CD4-positive, alpha-beta T cell (primary cell): ENCODE measurements at regions not wholly inside any gene's neighbourhood (a gene's known extent, or its start where the extent isn't known, plus 50 kb on each side); places are given as distances from the start of the nearest gene placed in this dataset.

Source experiments
- ATAC-seq: fragments of 200-7000 bp; cut with Tn5 transposase; one replicate; pipeline ENCODE4 v1.10.0; 2022; ENCODE audit warnings: mild to moderate bottlenecking; ENCODE audit not compliant: poor library complexity
- CTCF ChIA-PET: fragments of 350-600 bp; sonication (Branson Sonifier 250); formaldehyde crosslinking; loops from one replicate; lab custom pipeline; 2021; ENCODE audit warnings: antibody characterized with exemption, inconsistent platforms; lab: Charles Lee
- POLR2A ChIA-PET: fragments of 350-600 bp; sonication (Branson Sonifier 250); formaldehyde crosslinking; loops from one replicate; lab custom pipeline; 2021; ENCODE audit warnings: antibody characterized with exemption, inconsistent platforms; lab: Charles Lee
- DNase-seq, 14 experiments: peaks; one replicate each; pipeline ENCODE4 v3.0.0-alpha.2; 2013 to 2020; ENCODE audit warnings: mixed read lengths in 2 of 14
- H3K27ac ChIP-seq, 2 donors: one replicate each; pipeline versions ENCODE4 v1.5.1 to v1.7.0; 2013; ENCODE audit warnings: low read length in 2 of 2, low read depth in 1 of 2, mild to moderate bottlenecking in 1 of 2
- H3K27me3 ChIP-seq, 2 experiments: 1 replicate in 1 of 2; 2 replicates in 1 of 2; pipeline versions ENCODE4 v1.6.1 to v1.7.0; 2013; ENCODE audit warnings: low read length in 2 of 2, control low read depth in 1 of 2, mild to moderate bottlenecking in 1 of 2, moderate library complexity in 1 of 2; ENCODE audit not compliant: insufficient read depth in 2 of 2, control insufficient read depth in 1 of 2
- H3K36me3 ChIP-seq: one replicate; pipeline ENCODE4 v1.6.1; 2013; ENCODE audit warnings: low read length, control low read depth; ENCODE audit not compliant: insufficient read depth
- H3K4me1 ChIP-seq: one replicate; pipeline ENCODE4 v1.6.1; 2013; ENCODE audit warnings: low read length, control low read depth; ENCODE audit not compliant: insufficient read depth
- H3K4me3 ChIP-seq: one replicate; pipeline ENCODE4 v1.5.1; 2013; ENCODE audit warnings: mild to moderate bottlenecking, low read length, moderate library complexity
- H3K9me3 ChIP-seq, 2 experiments: 1 replicate in 1 of 2; 2 replicates in 1 of 2; pipeline versions ENCODE4 v1.6.1 to v1.7.0; 2013; ENCODE audit warnings: low read length in 2 of 2, mild to moderate bottlenecking in 2 of 2, control low read depth in 1 of 2, moderate library complexity in 1 of 2; ENCODE audit not compliant: control insufficient read depth in 1 of 2, insufficient read depth in 1 of 2
- H3K27ac Mint-ChIP-seq: one replicate; pipeline ENCODE4 v1.8.0; 2020; ENCODE audit warnings: mixed read lengths
- H3K27me3 Mint-ChIP-seq: one replicate; pipeline ENCODE4 v1.8.0; 2021; ENCODE audit warnings: mixed read lengths
- H3K36me3 Mint-ChIP-seq: one replicate; pipeline ENCODE4 v1.8.0; 2021; ENCODE audit warnings: low read depth, mixed read lengths
- H3K4me1 Mint-ChIP-seq: one replicate; pipeline ENCODE4 v1.8.0; 2021; ENCODE audit warnings: low read depth, mixed read lengths
- H3K4me3 Mint-ChIP-seq: one replicate; pipeline ENCODE4 v1.8.0; 2020; ENCODE audit warnings: mild to moderate bottlenecking, mixed read lengths
- H3K9me3 Mint-ChIP-seq: one replicate; pipeline ENCODE4 v1.8.0; 2020; ENCODE audit warnings: mixed read lengths
- CTCF ChIP-seq: fragments of 200-600 bp; IDR thresholded peaks from one replicate; pipeline ENCODE4 v1.8.0; 2022; ENCODE audit warnings: antibody characterized with exemption, mild to moderate bottlenecking
- intact Hi-C, 2 experiments: fragments of 100-400 bp; cut with DNase I in 1 of 2; cut with micrococcal nuclease in 1 of 2; formaldehyde crosslinking; loops; one replicate each; pipeline versions ENCODE4 v1.15.1 to v1.9.0; 2023 to 2025; cut with DNase I, micrococcal nuclease

DNA sequence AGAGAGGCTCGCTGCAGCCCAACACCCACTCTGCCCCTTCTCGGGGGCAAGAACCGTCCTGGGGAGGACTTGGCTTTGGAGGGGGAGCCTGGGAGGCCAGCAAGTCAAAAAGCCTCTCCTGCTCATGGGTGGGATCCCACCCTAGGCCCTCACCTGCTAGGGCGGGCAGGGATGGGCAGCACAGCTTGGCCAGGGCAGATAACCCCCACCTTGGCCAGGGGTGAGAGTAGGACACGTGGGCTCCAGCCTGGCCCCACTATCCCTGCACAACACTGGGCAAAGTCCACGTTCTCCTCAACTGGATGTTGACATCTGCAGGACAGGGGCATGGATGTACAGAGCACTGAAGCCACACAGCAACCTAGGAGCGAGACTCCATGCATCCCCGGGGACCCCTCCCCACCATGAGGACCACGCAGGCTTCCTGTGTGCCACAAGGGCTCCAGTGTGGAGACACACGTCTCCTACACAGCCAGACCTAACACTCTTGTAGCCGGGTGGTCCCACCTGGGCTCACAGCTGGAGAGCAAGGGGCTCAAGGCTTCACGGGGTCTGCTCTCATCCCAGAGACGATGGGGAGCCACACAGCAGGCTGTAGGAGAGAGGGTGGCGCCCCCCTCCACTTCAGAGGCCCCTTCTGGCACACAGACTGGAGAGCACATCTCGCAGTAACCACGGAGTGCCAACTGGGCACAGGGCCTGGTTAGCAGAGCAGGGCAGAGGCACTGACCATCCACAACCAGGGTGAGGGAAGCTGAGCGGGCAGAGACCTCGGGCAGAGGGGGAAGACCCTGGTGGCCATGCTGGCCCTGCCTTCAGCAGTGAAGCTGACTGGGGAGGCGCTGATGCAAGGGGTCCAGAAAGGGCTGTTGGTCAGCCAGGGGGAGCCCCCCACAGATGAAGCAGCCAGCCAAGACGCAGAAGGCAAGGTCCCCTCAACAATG is 171.1 kb downstream of the CRYBB2 start:
- Histone ChIP-seq H3K4me3 (no peak overlapping the region), H3K36me3 (no peaks in the 10 kb centered on the region), H3K9me3 (no peaks in the 10 kb centered on the region), H3K4me1 (peaks cover 59% of the 10 kb centered on the region), H3K27ac (no peak overlapping the region), H3K27me3 (no peaks in the 10 kb centered on the region)
- ChIA-PET CTCF (no interaction called here), POLR2A (no interaction called here)
- DNase-seq (no peak), ATAC-seq (no peak)
- no peaks in the 10 kb centered on the region for H3K36me3 Mint-ChIP-seq
- no peaks in the 10 kb centered on the region for H3K9me3 Mint-ChIP-seq
- no peak overlapping the region for H3K27ac Mint-ChIP-seq
- intact Hi-C loops = no loop called here
- no peak overlapping the region for H3K4me3 Mint-ChIP-seq
- peaks cover 55% of the 10 kb centered on the region for H3K4me1 Mint-ChIP-seq
- H3K27me3 Mint-ChIP-seq = no peaks in the 10 kb centered on the region
- no peak for TF ChIP-seq CTCF

- ATAC-seq = no peak
- no peak for TF ChIP-seq CTCF
- Mint-ChIP-seq H3K27ac (no peak overlapping the region), H3K9me3 (no peaks in the 10 kb centered on the region), H3K27me3 (no peaks in the 10 kb centered on the region), H3K4me1 (peaks cover 44% of the 10 kb centered on the region), H3K4me3 (no peak overlapping the region), H3K36me3 (no peaks in the 10 kb centered on the region)
- DNase-seq = no peak
- no peaks in the 10 kb centered on the region for H3K27me3 ChIP-seq
- H3K4me3 ChIP-seq = no peak overlapping the region
- no peak overlapping the region for H3K27ac ChIP-seq
- ChIA-PET POLR2A (no interaction called here), CTCF (no interaction called here)
- H3K9me3 ChIP-seq = no peaks in the 10 kb centered on the region
- no peaks in the 10 kb centered on the region for H3K36me3 ChIP-seq
- peaks cover 43% of the 10 kb centered on the region for H3K4me1 ChIP-seq
- intact Hi-C loops = no loop called here
Measured at GRCh38 chr22:25392584-25392983, 171.9 kb upstream of the GRK3 start.

DNA sequence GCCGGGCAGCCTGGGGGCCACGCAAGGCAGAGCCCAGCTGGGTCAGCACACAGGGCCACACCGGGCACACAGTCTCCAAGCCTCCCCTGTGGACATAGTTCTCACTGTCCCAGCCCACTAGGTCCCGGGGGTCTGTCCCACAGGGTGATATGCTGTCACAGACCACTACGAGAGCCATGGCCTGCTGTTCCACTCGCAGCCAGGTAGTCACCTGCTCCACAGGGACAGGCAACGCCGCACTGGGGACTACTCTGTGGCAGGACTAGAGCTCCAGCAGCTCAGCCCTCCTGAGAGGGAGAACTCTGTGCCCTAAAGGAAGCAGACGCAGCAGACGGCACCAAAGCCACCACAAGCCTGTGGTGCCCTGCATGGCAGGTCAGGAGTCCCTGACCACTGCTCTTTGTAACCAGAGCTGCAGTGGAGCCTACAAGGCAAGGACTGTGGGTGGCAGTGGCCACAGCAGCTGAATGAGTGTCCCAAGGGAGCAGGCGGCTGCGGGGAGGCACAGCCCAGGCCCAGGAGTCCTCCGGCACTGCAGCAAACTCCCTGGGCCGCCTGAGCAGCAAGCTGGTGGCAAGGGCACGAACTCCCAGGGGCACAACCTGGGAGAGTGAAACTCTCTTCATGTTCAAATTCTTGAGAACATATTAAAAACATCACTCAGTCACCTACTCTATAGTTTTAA is 171.2 kb upstream of the GRK3 start:
- Histone ChIP-seq H3K27ac (no peak overlapping the region), H3K27me3 (no peaks in the 10 kb centered on the region), H3K4me3 (no peak overlapping the region), H3K4me1 (peaks cover 45% of the 10 kb centered on the region), H3K9me3 (no peaks in the 10 kb centered on the region), H3K36me3 (no peaks in the 10 kb centered on the region)
- intact Hi-C loops = no loop called here
- no peaks in the 10 kb centered on the region for H3K27me3 Mint-ChIP-seq
- ATAC-seq (no peak), DNase-seq (no peak)
- H3K4me3 Mint-ChIP-seq = no peak overlapping the region
- POLR2A ChIA-PET = no interaction called here
- H3K36me3 Mint-ChIP-seq = no peaks in the 10 kb centered on the region
- TF ChIP-seq CTCF = no peak
- no peak overlapping the region for H3K27ac Mint-ChIP-seq
- peaks cover 40% of the 10 kb centered on the region for H3K4me1 Mint-ChIP-seq
- no peaks in the 10 kb centered on the region for H3K9me3 Mint-ChIP-seq
- CTCF ChIA-PET = no interaction called here
